GM19397 (cell line): ENCODE measurements at regions not wholly inside any gene's neighbourhood (a gene's known extent, or its start where the extent isn't known, plus 50 kb on each side); places are given as distances from the start of the nearest gene placed in this dataset.
"Not testable (repeated sequence)": the region's sequence is repeated elsewhere in the genome, so short reads cannot be mapped to it uniquely, and the experiment has no call there.

Source experiments
- ATAC-seq: cut with Tn5 transposase; IDR thresholded peaks from one replicate; pipeline ENCODE4 v1.9.1; 2021; ENCODE audit warnings: mild to moderate bottlenecking, moderate library complexity; ENCODE audit not compliant: unreplicated experiment

DNA sequence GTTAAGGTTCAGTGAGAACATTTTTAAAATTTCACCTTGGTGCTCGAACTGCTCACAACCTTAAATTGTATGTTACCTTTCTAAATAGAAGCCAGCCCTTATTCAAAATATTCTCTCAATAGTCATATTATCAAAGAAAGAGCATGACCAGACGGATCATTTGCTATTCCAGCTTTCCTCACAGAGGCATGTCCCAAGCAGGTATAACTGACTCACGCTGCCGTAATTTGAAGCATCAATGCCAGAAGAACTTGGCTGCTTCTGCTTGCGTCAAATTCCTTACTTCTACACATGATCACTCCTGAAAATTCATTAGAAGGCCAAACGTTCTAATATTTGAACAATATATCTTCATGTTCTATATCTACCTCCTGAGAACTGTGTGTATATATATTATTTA, 69.5 kb upstream of the VGLL4 start:
- ATAC-seq, result no peak

GRCh38 chr3:11712646-11713045, 68.9 kb upstream of the VGLL4 start:
- no peak for ATAC-seq

DNA sequence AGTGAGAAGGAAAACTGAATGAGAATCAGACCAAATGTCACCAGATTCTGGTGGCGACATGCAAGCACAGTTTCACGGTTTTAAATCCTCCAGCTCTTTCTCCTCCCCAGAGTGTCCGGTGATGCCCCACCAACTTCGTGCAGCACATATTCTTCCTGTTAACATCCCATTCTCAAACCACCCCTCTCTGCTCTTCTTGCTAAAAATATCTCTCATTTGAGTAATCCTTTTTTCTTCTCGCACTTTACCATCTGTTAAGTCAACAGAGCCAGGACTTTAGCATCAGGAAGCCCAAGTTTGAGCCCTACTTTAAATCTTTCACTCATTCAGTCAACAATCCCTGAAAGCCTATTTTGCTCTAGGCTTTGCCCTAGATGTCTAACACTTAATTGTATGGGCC, 68.2 kb upstream of the VGLL4 start:
- no peak for ATAC-seq

DNA sequence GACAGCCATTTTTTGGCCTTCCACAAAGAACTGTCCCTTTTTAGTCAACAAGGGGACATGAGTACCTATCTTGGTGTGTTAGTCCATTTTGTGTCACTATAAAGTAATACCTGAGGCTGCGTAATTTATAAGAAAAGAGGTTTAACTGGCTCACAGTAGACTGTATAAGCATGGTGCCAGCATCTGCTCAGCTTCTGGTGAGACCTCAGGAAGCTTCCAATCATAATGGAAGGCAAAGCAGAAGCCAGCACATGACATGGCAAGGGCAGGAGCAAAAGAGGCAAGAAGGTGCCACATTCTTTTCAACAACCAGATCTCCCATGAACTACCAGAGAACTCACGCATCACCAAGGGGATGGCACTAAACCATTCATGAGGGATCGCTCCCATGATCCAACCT, 66.1 kb upstream of the VGLL4 start:
- ATAC-seq, result no peak

- not testable (repeated sequence) for ATAC-seq
Measured at GRCh38 chr3:11707084-11707483, 63.4 kb upstream of the VGLL4 start.

GRCh38 chr3:11706604-11707003, 62.9 kb upstream of the VGLL4 start:
- no peak for ATAC-seq

- no peak for ATAC-seq
Measured at GRCh38 chr3:11705049-11705448, 61.3 kb upstream of the VGLL4 start.

DNA sequence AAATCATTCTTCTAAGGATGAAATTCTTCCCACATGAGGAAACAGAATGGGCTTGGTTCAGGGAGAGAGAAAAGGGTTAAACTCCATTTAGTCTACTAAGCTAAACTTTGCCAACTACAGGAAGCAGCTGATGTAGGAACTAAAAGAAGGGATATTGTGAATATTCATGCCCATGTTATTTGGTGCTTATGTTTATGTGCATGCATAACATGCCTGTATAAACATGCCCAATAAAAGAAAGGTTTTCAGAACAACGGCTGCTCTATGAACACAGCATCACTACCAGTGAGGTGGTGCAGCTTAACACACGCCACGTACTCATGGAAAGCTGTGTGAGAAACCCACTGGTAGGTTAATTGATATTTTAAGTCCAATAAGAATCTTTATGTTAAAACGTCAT, 59.4 kb upstream of the VGLL4 start:
- ATAC-seq, result no peak

DNA sequence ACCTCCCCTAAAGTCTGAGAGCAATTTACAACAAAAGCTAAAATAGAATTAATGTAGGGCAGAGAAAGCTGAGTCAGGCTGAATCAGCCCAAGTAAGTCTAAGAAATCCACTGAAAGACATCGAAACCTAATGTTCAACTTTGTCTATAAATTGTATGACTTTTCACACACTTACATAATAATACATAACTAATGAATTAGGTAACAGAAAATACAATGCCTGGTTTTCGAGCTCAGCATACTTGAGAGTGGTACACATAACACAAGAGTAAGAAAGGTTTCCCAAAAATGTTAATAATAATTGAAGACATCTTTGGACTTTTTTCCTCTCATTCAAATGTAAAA, 55.3 kb upstream of the VGLL4 start:
- ATAC-seq, result no peak

DNA sequence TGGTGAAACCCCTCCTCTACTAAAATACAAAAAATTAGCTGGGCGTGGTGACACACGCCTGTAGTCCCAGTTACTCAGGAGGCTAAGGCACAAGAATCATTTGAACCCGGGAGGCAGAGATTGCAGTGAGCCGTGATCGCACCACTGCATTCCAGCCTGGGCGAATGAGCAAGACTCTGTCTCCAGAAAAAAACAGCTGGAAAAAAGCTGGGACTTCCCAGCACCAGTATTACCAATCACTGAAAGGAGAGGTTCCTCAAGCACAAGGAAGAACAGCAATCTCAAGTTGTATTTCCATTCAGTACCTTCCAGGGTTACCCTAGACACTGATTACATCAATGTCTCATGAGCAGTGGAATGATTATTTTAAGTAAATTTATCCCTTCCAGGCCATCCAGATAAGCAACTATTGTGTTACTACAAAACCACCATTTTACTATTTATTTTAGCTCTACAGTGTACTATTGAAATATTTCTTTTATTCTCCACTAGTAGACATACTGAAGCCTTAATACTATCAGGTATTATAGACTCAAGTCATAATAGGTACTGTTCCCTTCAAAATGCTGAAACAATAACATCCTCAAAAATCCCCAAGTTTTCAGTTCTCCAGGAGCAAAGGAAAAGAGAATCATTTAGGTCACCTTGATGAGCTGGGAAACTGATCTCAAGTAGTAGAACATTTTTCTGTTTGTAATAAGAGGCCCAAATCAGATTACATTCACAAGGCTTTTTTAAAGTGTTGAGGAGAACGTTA, 54.8 kb upstream of the VGLL4 start:
- no peak for ATAC-seq

DNA sequence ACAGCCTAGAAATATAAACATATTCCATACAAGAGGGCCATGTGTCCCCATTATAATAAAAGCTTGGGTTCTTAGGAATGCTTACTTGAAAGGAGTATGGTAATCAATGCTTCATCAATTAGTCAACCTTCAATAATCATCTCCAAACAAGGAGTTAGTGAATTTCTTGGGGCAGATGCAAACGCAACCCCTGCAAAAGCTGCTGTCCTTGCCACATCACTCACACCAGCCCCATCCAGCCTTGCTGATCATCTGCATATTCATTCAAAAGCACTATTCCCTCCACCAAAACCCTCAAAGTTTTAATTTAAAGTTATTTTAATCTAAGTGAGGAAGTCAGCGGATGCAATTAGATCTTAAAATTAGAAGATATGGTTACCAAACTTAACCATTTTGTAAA, 54.0 kb upstream of the VGLL4 start:
- no peak for ATAC-seq

DNA sequence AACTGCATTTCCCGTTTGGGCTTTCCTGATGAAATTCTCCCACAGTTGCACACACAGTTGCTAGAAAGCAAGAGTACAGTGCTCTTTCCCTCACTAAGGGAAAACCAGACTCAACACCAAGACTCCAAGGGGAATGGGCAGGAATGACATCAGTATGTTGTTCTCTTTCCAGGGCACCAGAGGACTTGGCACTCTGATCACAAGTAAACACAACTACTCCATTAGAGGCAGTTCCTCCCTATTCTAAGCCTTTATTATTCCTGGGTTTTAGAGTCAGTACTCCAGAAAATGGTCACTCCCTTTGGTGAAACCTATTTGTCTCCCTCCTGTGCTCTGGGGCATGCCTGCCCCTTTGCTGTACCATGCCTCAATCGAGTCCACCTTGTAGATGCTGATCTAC, 52.3 kb upstream of the VGLL4 start:
- ATAC-seq, result no peak
